NCI-H1436 treated with DMSO at 0.1 percent for 48 hours (cell line): ENCODE measurements at regions not wholly inside any gene's neighbourhood (a gene's known extent, or its start where the extent isn't known, plus 50 kb on each side); places are given as distances from the start of the nearest gene placed in this dataset.

ENCODE experiments used
- DNase-seq: peaks from one replicate; lab custom pipeline; 2025; lab: John Stamatoyannopoulos, UW

GRCh38 chr5:4880304-4880741 is 259.8 kb upstream of the ADAMTS16 start:
- DNase-seq: no peak

GRCh38 chr5:4881366-4882002 is 258.6 kb upstream of the ADAMTS16 start:
- no peak for DNase-seq

GRCh38 chr5:4882186-4882585 is 257.9 kb upstream of the ADAMTS16 start:
- DNase-seq: no peak

- no peak for DNase-seq
Measured at GRCh38 chr5:4883360-4883759, 256.8 kb upstream of the ADAMTS16 start.

GRCh38 chr5:4893063-4893744 is 246.9 kb upstream of the ADAMTS16 start:
- no peak for DNase-seq

GRCh38 chr5:4896328-4896727 is 243.8 kb upstream of the ADAMTS16 start:
- no peak for DNase-seq

GRCh38 chr5:4901305-4901811 is 238.8 kb upstream of the ADAMTS16 start:
- no peak for DNase-seq

GRCh38 chr5:4901924-4902323 is 238.2 kb upstream of the ADAMTS16 start:
- no peak for DNase-seq

GRCh38 chr5:4905674-4906520 is 234.2 kb upstream of the ADAMTS16 start:
- no peak for DNase-seq

- no peak for DNase-seq
Measured at GRCh38 chr5:4906786-4907185, 233.3 kb upstream of the ADAMTS16 start.

GRCh38 chr5:4907571-4907970 is 232.6 kb upstream of the ADAMTS16 start:
- no peak for DNase-seq

GRCh38 chr5:4909086-4909485 is 231.0 kb upstream of the ADAMTS16 start:
- no peak for DNase-seq

- DNase-seq: no peak
Measured at GRCh38 chr5:4911646-4912403, 228.3 kb upstream of the ADAMTS16 start.

GRCh38 chr5:4921929-4922328 is 218.2 kb upstream of the ADAMTS16 start:
- no peak for DNase-seq

GRCh38 chr5:4924577-4924976 is 215.6 kb upstream of the ADAMTS16 start:
- DNase-seq: no peak

GRCh38 chr5:4927097-4927496 is 213.0 kb upstream of the ADAMTS16 start:
- no peak for DNase-seq

GRCh38 chr5:4928409-4928808 is 211.7 kb upstream of the ADAMTS16 start:
- DNase-seq: no peak

- DNase-seq: no peak
Measured at GRCh38 chr5:4929092-4929655, 211.0 kb upstream of the ADAMTS16 start.

- no peak for DNase-seq
Measured at GRCh38 chr5:4939042-4939781, 200.9 kb upstream of the ADAMTS16 start.

- DNase-seq: no peak
Measured at GRCh38 chr5:4941161-4941560, 199.0 kb upstream of the ADAMTS16 start.
